ENCODE measurements at regions not wholly inside any gene's neighbourhood (a gene's known extent, or its start where the extent isn't known, plus 50 kb on each side); places are given as distances from the start of the nearest gene placed in this dataset.
"Not testable (repeated sequence)": the region's sequence is repeated elsewhere in the genome, so short reads cannot be mapped to it uniquely, and the experiment has no call there.

DNA sequence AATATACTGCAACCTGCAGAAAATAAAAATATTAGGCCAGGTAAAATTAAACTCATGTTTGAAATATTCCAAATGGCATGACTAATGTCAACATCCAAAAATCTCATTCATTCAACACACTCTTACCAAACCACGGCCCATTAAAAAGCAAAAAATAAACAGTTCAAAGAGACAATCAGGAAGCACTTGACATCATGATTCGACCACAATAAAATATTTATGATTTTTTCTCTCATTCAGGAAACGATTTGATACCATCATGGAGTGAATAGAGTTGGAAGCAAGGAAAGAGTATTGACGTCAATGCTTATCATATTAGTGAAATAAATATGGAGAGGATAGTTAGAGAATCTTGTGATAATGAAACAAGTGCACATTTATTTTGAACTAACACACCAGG is 354.1 kb downstream of the KCNJ2 start:
- Histone ChIP-seq H3K4me3 (ENCODE audit: control extremely low read depth in 1 of 5, extremely low read depth in 1 of 5, insufficient read depth in 1 of 5, low read depth in 2 of 5, low read length in 4 of 5) (no peak overlapping the region), H3K4me1 (ENCODE audit: control insufficient read depth in 2 of 2, insufficient read depth in 2 of 2, low read length in 2 of 2) (peaks cover 6 to 7% of the 10 kb centered on the region in 2 donors), H3K79me2 (ENCODE audit: control insufficient read depth, insufficient read depth, low read length) (no peaks in the 10 kb centered on the region), H3K36me3 (replicated peaks in 1 of 2; ENCODE audit: control extremely low read depth in 1 of 2, control insufficient read depth in 1 of 2, extremely low read depth in 1 of 2, insufficient read depth in 2 of 2, low read length in 1 of 2) (no peaks in the 10 kb centered on the region), H3K9ac (ENCODE audit: low read length) (no peak overlapping the region), H3K9me3 (ENCODE audit: control extremely low read depth in 1 of 3, control insufficient read depth in 2 of 3, insufficient read depth in 1 of 3, low read length in 2 of 3) (no peaks in the 10 kb centered on the region), H2AFZ (ENCODE audit: insufficient read depth, low read depth, low read length, poor library complexity, severe bottlenecking) (no peak overlapping the region), H3K27ac (ENCODE audit: low read length in 2 of 2) (no peak overlapping the region), H3K27me3 (replicated peaks in 1 of 4; ENCODE audit: control extremely low read depth in 1 of 4, control insufficient read depth in 3 of 4, insufficient read depth in 4 of 4, low read length in 3 of 4) (no peaks in the 10 kb centered on the region), H3K4me2 (replicated peaks; ENCODE audit: low read depth, low read length, poor library complexity, severe bottlenecking) (no peak overlapping the region), H4K20me1 (ENCODE audit: control insufficient read depth, insufficient read depth, low read length, poor library complexity, severe bottlenecking) (no peaks in the 10 kb centered on the region)
- H3K4me3 Mint-ChIP-seq: no peak overlapping the region
- ATAC-seq (ENCODE audit: low read depth): no peak
- ChIA-PET CTCF (interaction anchor here (0.6 kb wide), 1 partner anchor 1000 kb away, joined by 3 read pairs; no protein-coding TSS in a partner anchor), POLR2A (no interaction called here)
- no peaks in the 10 kb centered on the region for H3K9me3 Mint-ChIP-seq (ENCODE audit: insufficient read depth)
- peaks cover 6% of the 10 kb centered on the region for H3K4me1 Mint-ChIP-seq
- no peaks in the 10 kb centered on the region for H3K27me3 Mint-ChIP-seq
- no peak overlapping the region for H3K27ac Mint-ChIP-seq
- TF ChIP-seq, protein P1, sequence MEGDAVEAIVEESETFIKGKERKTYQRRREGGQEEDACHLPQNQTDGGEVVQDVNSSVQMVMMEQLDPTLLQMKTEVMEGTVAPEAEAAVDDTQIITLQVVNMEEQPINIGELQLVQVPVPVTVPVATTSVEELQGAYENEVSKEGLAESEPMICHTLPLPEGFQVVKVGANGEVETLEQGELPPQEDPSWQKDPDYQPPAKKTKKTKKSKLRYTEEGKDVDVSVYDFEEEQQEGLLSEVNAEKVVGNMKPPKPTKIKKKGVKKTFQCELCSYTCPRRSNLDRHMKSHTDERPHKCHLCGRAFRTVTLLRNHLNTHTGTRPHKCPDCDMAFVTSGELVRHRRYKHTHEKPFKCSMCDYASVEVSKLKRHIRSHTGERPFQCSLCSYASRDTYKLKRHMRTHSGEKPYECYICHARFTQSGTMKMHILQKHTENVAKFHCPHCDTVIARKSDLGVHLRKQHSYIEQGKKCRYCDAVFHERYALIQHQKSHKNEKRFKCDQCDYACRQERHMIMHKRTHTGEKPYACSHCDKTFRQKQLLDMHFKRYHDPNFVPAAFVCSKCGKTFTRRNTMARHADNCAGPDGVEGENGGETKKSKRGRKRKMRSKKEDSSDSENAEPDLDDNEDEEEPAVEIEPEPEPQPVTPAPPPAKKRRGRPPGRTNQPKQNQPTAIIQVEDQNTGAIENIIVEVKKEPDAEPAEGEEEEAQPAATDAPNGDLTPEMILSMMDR (IDR thresholded peaks at IDR 0.05): no peak
- no peak for TF ChIP-seq EZH2 (IDR thresholded peaks at IDR 0.05; ENCODE audit: borderline replicate concordance, insufficient read depth, low read depth, low read length, poor library complexity, severe bottlenecking)
- 86% methylated on average over 1 of the region's 4 CpGs for WGBS (ENCODE audit: insufficient coverage)
- intact Hi-C loops (cut with micrococcal nuclease): no loop called here
- no peak for DNase-seq

DNA sequence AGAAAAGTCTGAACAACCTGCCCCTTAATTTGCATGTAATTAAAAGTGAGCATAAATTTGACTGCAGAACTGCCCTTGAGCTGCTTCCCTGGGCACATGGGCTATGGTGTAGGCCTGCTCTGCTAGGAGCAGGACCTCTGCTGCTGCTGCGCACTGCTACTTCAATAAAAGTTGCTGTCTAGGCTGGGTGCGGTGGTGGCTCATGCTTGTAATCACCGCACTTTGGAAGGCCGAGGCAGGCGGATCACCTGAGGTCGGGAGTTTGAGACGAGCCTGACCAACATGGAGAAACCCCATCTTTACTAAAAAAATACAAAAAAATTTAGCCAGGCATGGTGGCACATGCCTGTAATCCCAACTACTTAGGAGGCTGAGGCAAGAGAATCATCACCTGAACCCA is 355.7 kb downstream of the KCNJ2 start:
- H3K36me3 ChIP-seq (replicated peaks in 1 of 2; ENCODE audit: control extremely low read depth in 1 of 2, control insufficient read depth in 1 of 2, extremely low read depth in 1 of 2, insufficient read depth in 2 of 2, low read length in 1 of 2); H3K4me1 Mint-ChIP-seq; H3K27ac ChIP-seq (ENCODE audit: low read length in 2 of 2); H3K4me3 ChIP-seq (ENCODE audit: control extremely low read depth in 1 of 5, extremely low read depth in 1 of 5, insufficient read depth in 1 of 5, low read depth in 2 of 5, low read length in 4 of 5); H2AFZ ChIP-seq (ENCODE audit: insufficient read depth, low read depth, low read length, poor library complexity, severe bottlenecking); intact Hi-C loops (cut with micrococcal nuclease); H3K79me2 ChIP-seq (ENCODE audit: control insufficient read depth, insufficient read depth, low read length); H3K9me3 ChIP-seq (ENCODE audit: control extremely low read depth in 1 of 3, control insufficient read depth in 2 of 3, insufficient read depth in 1 of 3, low read length in 2 of 3); H3K4me2 ChIP-seq (replicated peaks; ENCODE audit: low read depth, low read length, poor library complexity, severe bottlenecking); H3K9me3 Mint-ChIP-seq (ENCODE audit: insufficient read depth); DNase-seq; ATAC-seq (ENCODE audit: low read depth); H3K27me3 ChIP-seq (replicated peaks in 1 of 4; ENCODE audit: control extremely low read depth in 1 of 4, control insufficient read depth in 3 of 4, insufficient read depth in 4 of 4, low read length in 3 of 4); H3K9ac ChIP-seq (ENCODE audit: low read length); POLR2A ChIA-PET; H4K20me1 ChIP-seq (ENCODE audit: control insufficient read depth, insufficient read depth, low read length, poor library complexity, severe bottlenecking); CTCF ChIA-PET; H3K27me3 Mint-ChIP-seq; H3K4me3 Mint-ChIP-seq; H3K4me1 ChIP-seq (ENCODE audit: control insufficient read depth in 2 of 2, insufficient read depth in 2 of 2, low read length in 2 of 2); H3K27ac Mint-ChIP-seq: not testable (repeated sequence)
- WGBS (ENCODE audit: insufficient coverage): 100% methylated on average over 5 of the region's 7 CpGs

Measured in B cell (primary cell).